8988T (cell line): ENCODE measurements at regions not wholly inside any gene's neighbourhood (a gene's known extent, or its start where the extent isn't known, plus 50 kb on each side); places are given as distances from the start of the nearest gene placed in this dataset.
"Not testable (repeated sequence)": the region's sequence is repeated elsewhere in the genome, so short reads cannot be mapped to it uniquely, and the experiment has no call there.

Experiments used
- DNase-seq: peaks from one replicate; pipeline ENCODE4 v3.0.0; 2011

GRCh38 chr17:6893382-6894205 is 62.1 kb upstream of the TEKT1 start:
- DNase-seq, result no peak

- peak; percentile 26 for DNase-seq
These were observed 62.6 kb upstream of the TEKT1 start for GRCh38 chr17:6894206-6894528.

DNA sequence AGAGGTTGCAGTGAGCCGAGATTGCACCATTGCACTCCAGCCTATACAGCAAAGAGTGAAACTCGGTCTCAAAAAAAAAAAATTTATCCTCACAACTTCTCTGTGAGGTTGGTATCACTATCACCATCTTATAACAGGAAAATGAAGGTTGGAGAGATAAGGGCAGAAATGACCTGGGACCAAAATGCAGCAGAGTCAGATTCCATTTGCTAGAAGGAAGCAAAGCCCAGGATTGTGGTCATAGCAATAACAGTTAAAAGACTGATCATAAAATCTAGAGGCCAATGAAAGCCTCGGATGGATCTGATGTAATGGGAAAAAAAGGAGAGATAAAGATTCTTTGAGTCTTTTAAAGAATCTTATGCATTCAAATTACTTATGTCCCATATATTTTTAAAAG is 69.6 kb upstream of the TEKT1 start:
- no peak for DNase-seq

DNA sequence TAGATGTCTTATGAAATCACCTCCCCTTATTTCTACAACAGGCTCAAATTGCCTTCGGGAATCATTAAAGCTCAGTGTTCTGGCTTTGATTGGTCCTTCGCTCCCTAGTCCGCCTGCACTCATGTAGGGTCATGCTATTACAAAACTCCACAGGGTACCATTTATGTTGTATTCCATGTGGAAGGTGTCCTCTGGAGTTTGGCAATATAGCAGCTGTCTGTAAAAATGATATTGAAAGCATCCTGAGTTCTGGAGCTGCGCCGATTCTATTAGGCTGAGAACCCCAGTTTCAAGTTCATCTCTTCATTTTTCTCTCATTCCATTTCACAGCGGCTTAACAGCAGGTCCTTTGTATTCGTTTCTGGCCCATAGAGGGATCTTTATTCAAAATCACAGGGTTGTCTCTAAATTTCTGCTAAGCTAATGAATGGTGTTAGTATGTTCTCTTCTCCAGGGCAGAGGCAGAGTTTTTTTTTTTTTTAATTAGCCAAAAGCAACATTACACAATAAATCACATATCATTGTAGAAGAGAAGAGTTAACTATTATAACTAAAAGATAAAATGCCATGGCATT is 71.9 kb upstream of the TEKT1 start:
- DNase-seq, result no peak

- DNase-seq, result no peak
These were observed 77.3 kb upstream of the TEKT1 start for GRCh38 chr17:6908807-6909206.

- no peak for DNase-seq
These were observed 79.6 kb upstream of the TEKT1 start for GRCh38 chr17:6910987-6911603.

DNA sequence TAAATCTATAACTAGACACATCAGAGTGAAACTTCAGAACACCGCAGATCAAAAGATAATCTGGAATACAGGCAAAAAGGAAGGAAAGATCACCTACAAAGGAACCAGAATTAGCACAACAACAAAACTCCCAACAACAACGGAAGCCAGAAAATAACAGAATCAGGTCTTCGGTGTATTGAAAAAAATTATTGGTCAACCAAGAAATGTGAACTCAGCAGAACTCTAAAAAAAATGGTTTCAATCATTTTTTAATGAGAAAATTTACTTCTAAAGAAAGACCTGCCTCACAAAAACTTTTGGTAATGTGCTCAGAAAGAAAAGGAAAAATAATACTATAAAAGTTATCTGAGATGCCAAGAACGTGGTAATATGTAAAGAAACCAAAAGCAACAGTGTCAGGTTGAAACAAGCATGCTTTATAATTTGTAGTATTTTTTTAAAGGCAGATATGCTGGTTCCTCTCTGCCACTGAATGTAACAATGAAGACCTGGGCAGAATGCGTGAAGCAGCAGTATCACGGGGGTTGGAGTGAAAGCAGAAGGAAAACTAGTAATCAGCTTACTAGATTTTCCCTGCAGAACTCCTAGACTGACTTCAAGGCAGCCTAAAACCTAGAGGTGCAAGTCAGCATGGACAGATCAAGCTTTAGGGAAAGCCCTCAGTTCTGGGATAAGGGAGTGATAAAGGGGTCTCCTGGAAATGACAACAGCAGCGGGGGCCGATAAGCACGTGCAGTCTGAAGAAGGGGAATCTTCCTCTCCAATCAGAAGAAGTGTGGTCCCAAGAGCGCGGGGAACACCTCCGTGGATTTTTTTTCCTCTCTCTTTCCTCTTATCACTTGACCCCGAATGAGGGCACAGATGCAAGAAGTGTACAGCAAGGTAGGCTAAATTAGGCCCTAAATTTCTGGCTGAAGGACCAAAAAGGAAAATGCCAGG is 80.9 kb upstream of the TEKT1 start:
- no peak for DNase-seq

- peak; percentile 55 for DNase-seq
These were observed 82.0 kb upstream of the ALOX12 start for GRCh38 chr17:6913608-6914443.

DNA sequence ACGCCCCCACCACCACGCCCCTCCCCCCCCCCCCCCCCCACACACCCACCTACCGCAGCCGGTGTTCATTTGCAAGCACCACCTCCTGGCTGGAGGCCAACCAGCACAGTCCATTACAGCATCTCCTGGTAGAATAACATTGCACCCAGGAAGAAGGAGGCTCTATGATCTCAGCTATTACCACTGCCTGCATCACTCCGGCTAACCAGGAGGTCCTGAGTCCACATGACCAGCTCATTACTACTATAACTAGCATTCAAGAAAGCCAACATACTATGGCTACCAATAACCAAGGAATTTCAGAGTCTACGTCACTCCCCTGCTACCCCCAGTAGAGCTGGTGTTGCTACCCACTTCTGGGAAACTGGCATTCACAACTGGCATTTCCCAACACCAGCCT is 81.1 kb upstream of the ALOX12 start:
- no peak for DNase-seq

DNA sequence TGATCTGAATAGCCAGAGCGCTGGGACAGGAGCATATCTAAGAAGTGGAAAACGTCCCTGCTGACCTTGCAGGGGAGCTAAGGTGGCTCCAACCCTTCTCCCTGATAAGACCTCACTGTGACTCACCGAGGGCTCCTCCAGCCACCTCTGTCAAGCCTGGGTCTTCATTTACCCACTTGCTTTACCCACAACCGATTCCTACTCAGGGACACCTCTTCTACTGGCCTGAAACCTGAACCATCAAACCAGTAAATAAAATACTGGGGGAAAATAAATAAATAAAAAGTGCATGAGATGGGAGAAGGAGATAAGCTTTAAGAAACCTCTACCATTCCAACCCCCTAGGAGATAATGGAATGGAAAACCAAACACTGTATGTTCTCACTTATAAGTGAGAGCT is 80.2 kb upstream of the ALOX12 start:
- no peak for DNase-seq

DNA sequence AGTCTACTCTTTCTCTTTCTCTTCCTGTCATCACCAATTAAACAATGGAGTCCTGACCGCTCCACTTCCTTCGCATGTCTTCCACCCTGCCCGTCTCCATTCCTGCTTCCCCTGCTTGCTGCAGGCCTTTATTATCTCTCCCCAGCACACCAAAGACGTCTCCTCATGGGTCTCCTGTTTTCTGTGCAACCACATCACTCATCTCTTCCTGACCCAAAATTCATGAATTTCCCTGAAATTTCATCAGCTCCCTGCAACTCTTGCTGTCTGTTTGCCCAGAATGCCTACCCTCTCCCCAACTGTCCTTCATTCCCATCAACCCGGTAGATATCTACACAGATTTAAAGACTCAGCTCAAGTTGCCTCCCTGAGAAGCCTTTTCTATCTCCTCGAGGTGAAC is 76.7 kb upstream of the ALOX12 start:
- no peak for DNase-seq

DNA sequence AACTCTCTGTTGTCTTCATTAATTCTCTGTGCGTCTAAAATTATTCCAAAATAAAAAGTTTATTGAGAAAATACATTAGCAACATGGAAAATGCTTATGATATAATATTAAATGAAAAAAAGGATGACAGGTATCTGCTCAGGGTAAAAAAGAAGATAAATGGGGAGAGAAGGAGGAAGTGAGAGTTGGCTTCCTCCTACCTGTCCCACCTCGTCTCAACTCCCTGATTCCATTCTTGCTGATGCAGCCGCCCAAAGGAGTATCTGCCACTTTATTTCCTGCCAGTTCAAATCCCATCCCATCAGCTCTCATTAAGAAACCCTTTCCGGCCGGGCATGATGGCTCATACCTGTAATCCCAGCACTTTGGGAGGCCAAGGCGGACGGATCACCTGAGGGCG is 72.5 kb upstream of the ALOX12 start:
- no peak for DNase-seq

GRCh38 chr17:6924208-6924607 is 71.6 kb upstream of the ALOX12 start:
- no peak for DNase-seq

GRCh38 chr17:6926667-6927066 is 69.2 kb upstream of the ALOX12 start:
- DNase-seq, result no peak

DNA sequence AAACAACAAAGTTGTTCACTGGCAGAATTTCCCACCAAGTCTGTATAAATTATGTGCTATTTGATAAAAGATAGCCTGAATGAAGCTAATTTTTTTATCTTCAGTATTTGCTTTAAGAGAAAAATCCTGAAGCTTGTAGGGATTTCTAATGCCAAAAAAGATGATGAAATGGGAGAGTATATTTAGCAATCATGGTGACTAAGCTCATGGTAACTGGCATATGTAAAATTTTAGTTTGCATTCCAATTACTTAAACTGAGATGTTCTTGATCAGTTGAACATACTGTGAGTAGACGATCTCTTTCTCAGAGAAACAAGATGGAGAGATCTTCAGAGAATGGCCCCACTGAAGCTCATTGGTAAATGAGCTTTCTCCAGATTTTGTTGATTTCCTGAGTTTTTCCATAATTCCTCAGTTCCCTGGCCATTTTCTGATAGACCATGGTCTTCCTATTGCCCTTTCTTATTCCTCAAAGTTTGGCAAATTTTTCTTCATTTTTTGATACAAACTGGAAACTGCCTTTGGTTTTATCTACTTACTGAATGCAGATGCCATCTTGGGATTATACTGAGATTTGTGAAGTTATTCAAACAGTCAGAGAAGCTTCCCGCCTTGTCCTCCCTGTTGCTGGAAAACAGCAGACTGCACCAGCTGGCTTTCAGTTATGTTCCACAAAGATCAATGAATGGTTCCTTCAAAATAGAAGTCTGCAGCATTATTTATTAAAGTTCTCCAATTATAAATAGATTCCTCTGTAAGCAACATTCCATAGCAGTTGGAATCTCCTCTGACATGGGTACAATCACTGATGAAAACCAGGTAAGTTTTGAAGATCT is 68.3 kb upstream of the ALOX12 start:
- DNase-seq, result no peak

DNA sequence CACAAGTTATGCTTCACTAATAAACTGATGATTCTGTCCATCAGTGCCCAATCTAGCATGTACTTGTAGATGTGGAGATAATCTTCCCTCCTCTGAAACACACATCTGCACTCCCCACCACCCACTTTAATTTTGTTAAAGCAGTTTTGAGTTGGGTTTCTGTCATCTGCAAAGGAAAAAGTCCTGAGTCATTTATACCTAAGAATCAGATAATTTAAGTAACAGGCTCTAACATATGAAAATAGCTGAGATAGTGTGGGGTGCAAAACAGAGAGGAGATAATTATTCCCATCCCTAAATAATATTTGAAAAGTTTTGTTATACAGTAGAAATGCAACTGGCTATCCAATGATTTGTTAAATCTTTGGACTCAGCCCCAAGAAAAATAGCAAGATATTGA is 67.7 kb upstream of the ALOX12 start:
- DNase-seq, result no peak

DNA sequence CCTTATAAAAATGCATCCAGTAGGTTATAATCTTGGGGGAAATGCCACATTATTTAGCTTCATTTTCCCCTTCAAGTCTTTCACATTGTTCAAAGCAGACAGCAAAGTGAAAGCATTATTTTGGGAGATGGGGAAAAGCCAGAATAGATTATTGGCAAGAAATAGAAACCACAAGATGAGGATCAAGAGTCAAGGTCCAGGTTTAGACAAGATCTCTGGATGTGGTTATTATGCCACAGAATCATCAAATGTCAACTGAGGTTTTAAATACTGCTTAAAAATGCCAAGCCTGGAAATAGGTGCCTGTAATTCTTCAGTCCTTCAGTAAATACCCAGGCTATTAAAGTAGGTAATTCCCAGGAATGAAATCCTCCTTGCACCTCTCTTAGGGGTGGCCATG is 65.1 kb upstream of the ALOX12 start:
- DNase-seq, result no peak

DNA sequence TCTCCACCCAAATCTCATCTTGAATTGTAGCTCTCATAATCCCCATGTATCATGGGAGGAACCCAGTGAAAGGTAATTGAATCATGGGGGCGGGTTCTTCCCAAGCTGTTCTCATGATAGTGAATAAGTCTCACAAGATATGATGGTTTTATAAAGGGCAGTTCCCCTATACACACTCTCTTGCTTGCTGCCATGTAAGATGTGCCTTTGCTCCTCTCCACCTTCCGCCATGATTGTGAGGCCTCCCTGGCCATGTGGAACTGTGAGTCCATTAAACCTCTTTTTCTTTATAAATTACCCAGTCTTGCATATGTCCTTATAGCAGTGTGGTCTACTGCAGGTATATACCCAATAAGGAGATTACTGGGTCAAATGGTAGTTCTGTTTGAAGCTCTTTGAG is 61.3 kb upstream of the ALOX12 start:
- DNase-seq, result not testable (repeated sequence)

GRCh38 chr17:6936370-6937028 is 59.4 kb upstream of the ALOX12 start:
- DNase-seq, result no peak

DNA sequence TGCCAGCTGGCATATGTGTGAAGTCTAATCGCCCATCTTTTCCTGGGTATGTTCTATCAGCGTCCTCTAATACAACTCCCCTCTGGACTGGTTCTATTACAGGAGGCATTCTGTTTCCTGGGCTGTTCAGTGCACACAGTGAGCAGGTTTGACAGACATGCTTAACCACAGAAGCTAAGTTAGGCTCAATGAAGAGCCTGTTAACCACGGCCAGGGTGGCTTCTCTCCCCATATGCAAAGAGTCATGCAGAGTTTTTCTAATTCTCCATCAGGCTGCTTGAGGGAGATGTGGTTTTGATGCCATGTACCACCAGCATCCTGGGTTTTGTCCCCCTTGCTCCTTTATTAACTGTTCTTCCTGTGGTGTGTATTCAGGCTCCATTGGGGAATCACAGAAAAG is 57.2 kb upstream of the ALOX12 start:
- no peak for DNase-seq

DNA sequence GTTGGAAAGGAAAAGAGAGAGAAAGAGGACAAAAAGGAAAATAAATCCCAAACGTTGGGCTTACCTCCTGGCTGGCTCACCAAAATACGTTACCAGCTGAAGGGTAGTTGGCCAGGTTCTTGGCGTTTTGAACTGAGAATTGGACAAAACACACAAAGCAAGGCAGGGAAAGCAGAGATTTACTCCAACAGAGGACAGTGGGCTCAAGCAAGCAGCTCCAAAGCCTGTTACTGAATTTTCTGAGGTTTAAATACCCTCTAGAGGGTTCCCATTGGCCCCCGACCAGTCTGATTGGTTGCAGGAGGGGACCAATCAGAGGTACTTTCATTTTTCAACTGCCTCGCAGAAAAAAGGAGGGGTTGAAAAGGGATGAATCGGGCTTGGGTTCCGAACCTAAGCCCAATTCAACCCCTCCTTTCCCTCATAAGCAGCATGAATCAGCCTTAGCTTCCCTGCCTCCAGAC is 55.6 kb upstream of the ALOX12 start:
- no peak for DNase-seq
